HG02885 (cell line): ENCODE measurements at regions not wholly inside any gene's neighbourhood (a gene's known extent, or its start where the extent isn't known, plus 50 kb on each side); places are given as distances from the start of the nearest gene placed in this dataset.

Source experiments
- ATAC-seq: cut with Tn5 transposase; IDR thresholded peaks from one replicate; pipeline ENCODE4 v1.9.1; 2021; ENCODE audit warnings: mild to moderate bottlenecking; ENCODE audit not compliant: unreplicated experiment, poor library complexity

DNA sequence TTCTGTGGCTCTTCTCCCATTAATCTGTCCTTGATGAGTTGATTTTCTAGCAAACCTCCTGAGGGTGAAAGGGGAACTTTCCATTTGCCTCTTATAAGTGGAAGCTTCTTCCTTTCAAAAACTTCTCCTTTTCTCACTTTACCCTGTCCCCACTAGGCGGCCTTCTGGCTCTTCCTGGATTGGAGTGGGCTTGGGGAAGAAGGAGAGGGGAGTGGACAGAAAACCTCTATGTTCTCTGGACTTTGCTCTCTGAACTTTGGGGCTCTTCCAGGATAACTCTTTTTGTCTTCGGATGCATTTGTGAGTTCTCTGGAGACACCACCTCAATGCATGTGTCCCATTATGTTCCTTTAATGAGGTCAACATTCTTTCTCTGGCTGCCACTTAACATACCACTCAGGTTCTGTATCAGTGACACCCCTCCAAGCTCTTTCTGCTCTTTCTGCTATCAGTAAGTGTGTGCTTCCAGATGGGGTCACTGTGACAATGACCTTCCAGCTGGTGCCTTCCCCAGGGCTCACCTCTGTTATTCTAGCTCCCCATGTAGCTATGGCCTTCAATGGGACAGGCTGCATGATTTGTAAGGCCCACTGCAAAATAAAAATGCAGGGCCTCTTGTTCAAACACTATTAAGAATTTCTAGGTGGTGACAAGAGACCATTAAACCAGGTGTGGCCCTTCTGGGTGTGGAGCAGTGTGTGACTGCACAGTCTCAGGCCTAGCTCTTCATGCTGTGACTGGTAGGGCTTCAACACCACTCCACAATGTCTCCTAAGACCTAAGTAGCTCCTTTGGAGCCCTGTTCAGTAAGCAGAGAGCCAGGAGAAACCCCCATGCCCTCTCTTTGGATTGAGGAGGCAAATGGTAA lies 389.2 kb downstream of the EFNB2 start:
- ATAC-seq: no peak

DNA sequence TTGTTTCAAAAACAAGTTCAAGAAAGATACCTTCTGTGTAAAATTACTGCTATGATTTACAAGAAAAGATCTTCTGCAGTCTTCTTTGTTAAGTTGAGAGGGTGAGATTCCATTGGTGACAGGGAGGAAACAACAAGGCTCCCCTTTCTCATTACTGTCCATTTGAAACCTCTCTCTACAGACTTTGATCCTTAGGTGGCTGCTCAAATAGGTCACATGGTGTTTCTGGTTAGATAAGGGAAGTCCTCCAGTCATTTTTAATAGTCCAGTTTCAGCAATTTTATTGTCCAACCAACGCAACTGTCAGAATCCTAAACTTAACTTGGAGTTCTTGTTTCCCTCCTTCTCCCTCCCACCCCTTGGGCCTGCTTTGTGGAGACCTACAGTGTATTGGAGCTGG lies 390.4 kb downstream of the EFNB2 start:
- no peak for ATAC-seq

DNA sequence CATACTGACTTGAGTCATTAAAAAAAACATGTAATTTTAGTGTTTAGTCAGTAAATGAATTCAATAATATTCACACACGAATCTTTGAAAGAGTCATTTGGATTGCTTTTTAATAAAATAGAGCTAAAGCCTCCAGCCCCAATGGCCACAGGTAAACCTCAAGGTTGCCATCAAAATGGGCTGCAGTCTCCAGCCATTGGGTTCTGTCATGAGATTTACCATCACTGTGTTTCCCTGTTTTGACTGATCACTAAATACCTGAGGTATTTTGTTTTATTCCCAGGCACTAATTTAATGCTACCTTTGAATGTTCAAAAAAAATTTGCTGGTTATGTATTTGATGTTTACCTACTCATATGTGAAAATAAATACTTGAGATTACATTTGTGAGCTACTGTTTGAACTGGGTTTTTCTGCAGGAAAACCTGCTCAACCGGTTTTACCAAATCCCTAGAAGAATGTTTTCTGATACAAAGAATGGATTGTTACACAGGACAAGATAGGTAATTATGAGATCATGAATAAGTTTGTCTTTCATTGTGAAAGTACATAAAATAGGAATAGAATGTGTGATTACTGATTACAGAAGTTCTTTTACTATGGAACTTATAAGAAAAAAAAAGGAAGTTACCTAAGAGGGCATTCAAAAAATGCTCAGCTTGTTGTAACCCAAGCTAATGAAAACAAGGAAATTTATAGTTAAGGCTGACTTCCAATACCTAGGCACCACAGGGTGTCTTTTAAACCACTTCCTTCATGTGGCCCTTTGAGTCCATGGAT lies 391.3 kb downstream of the EFNB2 start:
- no peak for ATAC-seq

DNA sequence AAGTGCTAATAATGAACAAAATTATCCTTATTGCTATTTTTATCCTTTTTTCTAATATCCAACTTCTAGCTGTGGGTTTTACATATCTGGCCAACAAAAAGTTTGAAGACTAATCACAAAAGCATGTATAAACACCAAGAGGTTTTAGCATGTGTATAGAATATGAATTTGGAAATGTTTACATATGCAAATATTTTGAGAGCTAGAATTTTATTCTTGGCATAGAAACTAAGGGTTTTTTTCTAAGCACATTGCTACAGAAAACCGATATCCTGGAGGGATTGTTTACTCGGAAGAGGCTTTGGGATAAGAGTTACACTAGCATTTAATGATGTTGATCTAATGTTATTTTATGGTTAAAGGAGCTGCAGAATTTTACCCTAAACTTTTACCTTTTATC lies 392.1 kb downstream of the EFNB2 start:
- no peak for ATAC-seq

DNA sequence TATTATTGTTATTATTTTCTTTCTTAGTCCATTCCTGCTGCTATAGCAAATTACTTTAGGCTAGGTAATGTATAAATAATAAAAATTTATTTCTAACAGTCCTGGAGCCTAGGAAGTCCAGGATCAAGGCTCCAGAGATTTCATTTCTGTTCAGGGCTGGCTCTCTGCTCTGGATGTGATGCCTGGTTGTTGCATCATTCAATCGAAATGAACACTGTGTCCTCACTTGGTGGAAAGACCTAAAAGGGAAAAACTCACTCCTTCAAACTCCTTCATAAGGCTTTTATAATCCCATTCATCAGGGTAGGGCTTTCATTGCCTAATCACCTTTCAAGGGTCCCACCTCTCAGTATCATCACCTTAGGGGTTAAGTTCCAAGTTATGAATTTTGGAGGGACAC lies 395.0 kb downstream of the EFNB2 start:
- no peak for ATAC-seq

DNA sequence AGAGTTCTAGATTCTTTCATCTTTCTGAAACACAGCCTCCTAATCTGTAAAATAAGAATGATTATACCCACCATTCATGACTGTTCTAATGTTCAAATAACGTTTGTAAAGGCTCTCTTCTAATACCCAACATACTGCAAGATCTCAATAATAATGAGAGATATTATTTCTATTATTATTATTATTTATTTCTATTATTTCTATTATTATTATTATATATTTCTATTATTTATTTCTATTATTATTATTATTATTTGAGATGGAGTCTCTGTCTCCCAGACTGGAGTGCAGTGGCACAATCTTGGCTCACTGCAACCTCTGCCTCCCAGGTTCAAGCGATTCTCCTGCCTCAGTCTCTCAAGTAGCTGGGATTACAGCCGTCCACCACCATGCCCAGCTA lies 395.5 kb downstream of the EFNB2 start:
- no peak for ATAC-seq

DNA sequence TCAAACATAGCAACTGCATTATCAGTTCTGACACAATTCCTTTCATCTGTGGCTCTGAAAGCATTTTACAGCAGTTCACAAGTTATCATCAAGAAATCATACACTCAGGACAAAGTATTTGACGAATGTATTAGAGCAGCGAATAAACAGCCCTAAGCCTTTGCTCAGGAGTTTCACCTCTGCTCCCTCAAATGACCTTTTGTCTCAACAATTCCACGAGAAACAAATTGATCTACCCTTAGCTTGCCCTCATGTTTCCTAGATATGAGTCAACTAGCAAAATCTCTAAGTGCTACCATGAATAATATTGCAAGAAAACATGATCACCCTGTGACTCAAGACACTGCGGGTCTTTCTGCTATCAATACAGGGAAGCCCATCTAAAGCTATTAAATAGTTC lies 396.1 kb downstream of the EFNB2 start:
- ATAC-seq: no peak

DNA sequence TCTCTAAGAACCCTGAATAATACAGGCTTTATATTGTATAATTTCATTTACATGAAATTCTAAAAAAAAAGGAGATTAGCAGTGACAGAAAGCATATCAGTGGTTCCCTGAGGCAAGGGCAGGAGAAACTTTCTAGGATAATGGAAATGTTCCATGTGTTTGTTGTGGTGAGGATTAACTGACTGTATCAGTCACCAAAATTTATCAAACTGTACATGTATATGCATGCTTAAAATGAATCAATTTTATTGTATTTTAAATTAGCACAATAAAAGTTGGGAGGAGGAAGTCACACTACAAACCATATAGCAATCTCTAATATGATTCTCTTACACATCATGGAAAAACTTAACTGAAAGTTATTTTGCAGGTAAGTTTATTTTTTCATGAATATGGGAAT lies 396.8 kb downstream of the EFNB2 start:
- no peak for ATAC-seq

DNA sequence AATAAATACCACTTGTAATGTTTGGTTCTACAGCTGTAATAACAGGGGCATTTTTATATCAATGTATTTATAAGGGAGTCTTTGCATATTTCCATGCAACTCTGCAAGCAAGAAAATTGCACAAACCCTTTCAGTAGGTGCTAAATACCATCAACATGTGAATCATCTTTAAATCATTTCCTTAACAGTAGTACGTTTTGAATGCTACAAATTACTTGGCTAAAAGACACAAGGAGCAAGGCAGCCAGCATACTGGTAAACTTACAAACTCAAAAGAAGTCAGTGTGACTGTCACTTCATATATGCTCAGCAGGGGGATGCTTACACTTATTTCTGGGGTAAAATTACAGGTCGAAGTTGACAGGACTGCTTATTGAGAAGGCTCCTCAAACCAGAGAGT lies 402.4 kb downstream of the EFNB2 start:
- no peak for ATAC-seq

DNA sequence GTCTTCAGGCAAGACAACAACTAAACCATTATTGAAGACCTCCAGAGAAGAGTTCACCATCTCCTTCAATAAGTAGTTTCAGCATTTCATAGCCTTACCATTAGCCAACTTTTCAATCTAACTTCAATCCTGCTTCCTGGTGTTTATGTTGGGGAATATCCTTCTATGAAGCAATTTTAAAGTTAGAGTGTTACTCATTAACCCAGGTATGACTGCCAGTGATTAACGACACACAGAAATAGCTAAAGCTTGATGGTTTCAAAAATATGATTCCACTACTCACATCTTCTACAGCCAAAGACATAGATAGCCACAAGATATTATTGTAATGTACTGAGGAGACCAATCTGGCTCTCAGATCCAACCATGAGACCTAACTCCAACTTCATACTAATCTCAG lies 403.2 kb downstream of the EFNB2 start:
- no peak for ATAC-seq

DNA sequence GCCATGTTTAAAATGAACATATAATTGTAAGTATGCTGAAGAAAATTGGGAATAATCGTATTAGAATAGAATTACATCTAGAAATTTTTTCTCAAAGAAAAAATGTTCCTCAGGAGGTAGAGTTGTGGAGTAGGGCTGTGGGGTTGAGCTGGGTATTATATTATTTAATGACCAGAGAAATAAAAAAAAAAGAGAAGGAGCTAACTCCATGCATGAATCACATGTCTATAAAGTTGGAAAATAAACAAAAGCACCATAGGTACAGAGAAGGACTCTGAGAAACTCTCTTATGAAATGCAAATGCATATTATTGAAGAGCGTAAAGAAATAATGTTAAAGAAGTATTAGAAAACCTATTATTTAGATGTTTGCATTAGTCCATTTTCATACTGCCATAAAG lies 405.5 kb downstream of the EFNB2 start:
- no peak for ATAC-seq

DNA sequence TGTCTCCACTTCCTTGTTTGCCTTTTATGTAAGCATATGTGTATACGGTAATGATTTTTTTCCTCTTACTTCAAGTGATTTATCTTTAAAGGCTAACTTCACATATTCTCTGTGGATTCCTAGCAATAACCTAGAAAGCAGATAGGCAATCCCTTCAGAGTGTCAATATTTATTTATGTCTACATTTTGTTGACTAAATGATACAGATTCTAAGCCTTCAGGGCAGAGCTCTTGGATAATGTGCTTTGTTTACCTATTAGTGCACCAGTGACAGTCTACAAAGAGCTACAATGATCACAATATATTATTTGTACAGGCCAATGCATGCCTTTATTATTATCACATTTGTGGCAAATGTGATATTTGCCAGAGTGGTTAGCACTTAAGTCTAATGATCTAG lies 406.2 kb downstream of the EFNB2 start:
- no peak for ATAC-seq

DNA sequence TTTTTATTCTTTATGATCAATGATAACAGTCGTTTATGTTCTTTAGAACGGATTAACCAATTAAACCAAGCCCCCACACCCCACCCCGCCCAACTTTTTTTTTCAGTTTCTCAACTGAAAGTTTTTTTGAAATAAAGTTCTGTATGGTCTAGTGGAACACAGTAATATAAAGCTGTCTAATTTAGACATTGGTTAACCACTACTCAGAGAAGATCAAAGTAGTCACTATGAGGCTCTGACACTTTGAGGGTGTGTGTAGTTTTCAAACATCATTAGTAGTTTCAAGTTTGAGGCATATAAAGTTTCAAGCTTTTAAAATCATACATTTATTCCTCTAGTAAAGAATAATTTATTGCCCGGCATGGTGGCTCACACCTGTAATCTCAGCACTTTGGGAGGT lies 413.2 kb downstream of the EFNB2 start:
- no peak for ATAC-seq

DNA sequence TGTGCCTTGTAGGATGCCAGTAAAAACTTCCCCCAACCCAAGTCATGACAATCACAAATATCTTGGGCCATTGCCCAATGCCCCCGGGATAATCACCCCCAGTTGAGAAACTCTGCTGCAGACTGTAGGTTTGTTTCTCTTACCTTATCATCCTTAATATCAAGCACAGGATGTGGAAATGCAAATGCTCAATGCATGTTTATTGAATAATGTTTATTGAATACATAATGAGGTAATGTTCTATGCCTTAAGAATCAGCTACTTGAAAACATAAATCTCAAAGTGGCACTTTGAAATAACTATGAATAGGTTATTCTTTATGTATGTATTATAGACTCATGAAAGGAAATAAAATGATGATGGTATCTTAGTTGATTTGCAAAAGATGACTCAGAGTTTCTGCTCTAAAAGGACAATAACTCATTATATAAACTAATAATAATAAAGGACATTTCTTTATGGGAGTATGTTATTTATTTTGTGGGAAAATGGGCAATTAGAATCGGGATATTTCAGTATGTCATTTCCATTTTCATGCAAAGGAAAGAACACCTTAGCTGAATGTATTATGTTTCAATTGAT lies 414.2 kb downstream of the EFNB2 start:
- no peak for ATAC-seq

DNA sequence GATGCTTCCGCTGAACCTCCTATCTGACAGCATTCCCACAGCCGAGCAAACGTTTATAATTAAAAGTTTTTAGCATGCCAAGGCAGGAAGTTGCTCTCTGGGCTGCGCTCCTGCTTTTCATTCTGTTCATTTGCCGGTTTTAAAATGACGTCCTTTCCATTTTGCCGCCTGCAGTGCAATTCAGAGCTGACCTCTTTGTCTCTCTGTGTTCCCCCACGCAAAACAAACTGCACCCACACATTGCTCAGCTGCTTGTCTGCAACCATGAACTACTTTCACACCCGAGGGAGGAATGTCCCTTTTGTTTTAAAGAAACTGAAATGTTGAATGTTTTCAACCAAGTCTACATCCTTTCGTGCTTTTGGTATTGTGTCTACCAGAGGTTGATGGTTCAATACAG lies 416.5 kb downstream of the EFNB2 start:
- no peak for ATAC-seq

DNA sequence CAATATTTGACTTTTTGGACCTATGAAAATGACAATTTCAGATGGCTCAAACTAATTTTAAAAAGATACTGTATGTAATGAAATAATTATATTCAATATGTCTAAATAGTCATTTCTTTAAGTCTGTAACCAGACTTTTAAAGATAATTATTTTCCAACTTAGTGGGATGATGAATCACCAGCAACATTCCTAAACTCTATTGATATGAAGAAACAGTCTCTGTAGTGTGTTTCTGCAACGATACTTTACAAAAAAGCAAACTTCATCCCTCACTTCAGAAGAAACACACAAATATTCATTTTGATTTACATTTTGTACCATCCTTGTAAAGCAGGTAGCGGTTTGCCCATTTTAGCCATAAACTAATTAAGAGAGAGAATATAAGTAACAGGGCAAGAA lies 417.4 kb downstream of the EFNB2 start:
- no peak for ATAC-seq

DNA sequence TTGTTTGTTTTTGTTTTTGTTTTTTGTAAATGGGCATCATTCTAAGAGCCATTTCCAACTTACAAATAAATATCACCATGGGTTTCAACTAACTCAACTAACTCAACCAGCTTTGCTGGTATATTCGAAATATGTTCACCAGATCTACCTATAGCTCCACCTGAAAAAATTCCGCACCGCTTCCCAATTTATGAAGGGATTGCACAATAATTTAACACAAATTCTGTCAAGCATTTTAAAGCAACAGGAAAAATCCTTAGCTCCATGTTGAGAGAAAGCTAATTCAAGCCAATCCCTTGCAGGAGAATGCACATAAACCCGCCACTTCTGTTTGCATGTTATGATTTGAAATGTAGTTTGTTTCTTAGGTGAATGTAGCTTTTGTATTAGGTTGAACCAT lies 417.8 kb downstream of the EFNB2 start:
- ATAC-seq: no peak

DNA sequence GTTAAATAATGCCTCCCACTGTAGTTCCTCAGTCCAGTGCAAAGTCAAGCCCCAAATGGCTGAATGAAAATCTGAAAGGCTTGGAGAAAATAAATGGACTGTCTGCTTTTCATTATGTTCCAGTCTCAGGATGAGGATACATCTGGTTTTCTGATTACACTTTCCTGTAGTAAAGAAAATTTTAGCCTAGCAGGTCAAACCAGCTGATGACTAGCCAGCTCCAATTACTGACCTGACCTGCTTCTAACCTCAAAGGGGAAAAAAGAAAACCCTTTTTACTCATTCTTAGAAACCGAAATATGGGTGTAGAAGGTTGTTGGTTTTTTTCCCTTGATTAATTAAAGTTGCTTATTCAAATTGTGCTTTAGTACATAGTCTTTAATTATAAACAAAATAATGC lies 418.4 kb downstream of the EFNB2 start:
- ATAC-seq: no peak

DNA sequence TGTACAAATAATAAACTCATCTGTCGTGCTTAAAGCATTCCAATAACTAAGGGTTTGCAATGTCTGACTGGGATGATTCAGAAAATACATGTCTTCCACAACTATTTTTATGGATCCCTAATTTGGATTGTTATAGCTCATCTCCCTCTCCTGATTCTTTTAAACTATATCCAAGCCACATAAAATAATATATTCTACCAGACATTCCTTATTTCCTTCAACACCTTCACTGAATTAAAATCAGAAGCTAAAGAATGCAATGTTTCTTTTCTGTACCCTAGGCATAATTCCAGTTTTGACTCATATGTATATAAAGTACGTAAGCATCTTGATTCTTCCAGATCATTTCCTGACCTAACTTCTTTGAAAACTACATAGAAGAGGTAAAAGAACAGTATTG lies 420.4 kb downstream of the EFNB2 start:
- no peak for ATAC-seq

DNA sequence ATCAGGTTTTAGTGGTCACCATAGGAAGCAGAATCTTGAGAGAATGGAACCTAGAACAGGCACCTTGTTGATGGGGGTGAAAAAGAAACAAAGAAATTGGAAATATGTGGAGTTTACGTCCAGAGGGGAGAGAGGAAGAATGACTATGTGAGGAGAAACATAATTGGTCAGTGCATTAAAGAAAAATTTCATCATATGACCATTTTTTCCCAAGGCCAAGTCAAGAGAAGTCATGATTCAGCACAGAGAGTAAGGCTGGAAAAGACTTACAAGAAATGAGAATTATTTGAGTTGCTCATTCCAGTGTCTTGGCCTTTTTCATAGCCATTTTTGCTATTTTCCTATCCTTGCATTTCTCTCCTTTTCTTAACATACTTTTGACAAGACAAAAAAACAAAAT lies 421.7 kb downstream of the EFNB2 start:
- ATAC-seq: no peak

DNA sequence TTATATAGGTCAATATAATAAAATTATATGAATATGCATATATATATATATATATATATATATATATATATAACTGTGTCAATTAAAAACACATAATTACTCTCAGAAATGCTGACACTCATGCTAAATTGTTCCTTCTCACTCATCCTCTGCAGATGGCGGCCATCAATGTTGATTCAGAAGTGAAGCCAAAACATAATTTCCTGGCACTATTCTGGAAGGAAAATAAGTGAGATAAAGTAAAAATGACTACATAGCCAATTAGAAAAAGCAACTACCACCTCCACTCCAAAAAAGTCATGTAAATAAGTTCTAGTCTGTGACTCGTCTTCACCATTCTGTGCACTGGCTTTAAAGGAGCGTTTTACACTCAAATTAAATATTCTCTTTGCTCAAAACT lies 423.3 kb downstream of the EFNB2 start:
- no peak for ATAC-seq
